Heart left ventricle (tissue), 16 donors: ENCODE measurements at regions not wholly inside any gene's neighbourhood (a gene's known extent, or its start where the extent isn't known, plus 50 kb on each side); places are given as distances from the start of the nearest gene placed in this dataset.

ENCODE experiments used
- ATAC-seq, 4 donors: fragments of 200-7000 bp; cut with Tn5 transposase; one replicate each; pipeline ENCODE4 v1.9.1; 2020 to 2022; ENCODE audit warnings: moderate library complexity in 4 of 4, mild to moderate bottlenecking in 3 of 4, moderate number of reproducible peaks in 1 of 4
- DNase-seq, 5 donors: peaks; one replicate each; pipeline ENCODE4 v3.0.0-alpha.2; 2020
- H3K27ac ChIP-seq, 12 donors: fragments of 200-600 bp; sonication (generic) in 4 of 12; one replicate each; pipeline versions ENCODE4 v1.5.0 to v1.8.0; 2016 to 2022; ENCODE audit warnings: mild to moderate bottlenecking in 2 of 12
- H3K27me3 ChIP-seq, 9 donors: fragments of 200-600 bp; sonication (generic) in 2 of 9; one replicate each; pipeline versions ENCODE4 v1.5.1 to v1.8.0; 2016 to 2022; ENCODE audit warnings: mild to moderate bottlenecking in 3 of 9
- H3K36me3 ChIP-seq, 9 donors: fragments of 200-600 bp; sonication (generic) in 2 of 9; one replicate each; pipeline versions ENCODE4 v1.5.0 to v1.8.0; 2018 to 2022; ENCODE audit warnings: mild to moderate bottlenecking in 2 of 9
- H3K4me1 ChIP-seq, 12 donors: fragments of 200-600 bp; sonication (generic) in 4 of 12; one replicate each; pipeline versions ENCODE4 v1.5.0 to v1.8.0; 2016 to 2022; ENCODE audit warnings: mild to moderate bottlenecking in 3 of 12
- H3K4me3 ChIP-seq, 12 donors: fragments of 200-600 bp; sonication (generic) in 4 of 12; one replicate each; pipeline versions ENCODE4 v1.5.0 to v1.8.0; 2017 to 2022; ENCODE audit warnings: mild to moderate bottlenecking in 9 of 12, moderate library complexity in 4 of 12
- H3K9me3 ChIP-seq, 12 donors: fragments of 200-600 bp; sonication (generic) in 4 of 12; one replicate each; pipeline versions ENCODE4 v1.5.0 to v1.8.0; 2016 to 2022; ENCODE audit warnings: mild to moderate bottlenecking in 1 of 12
- CTCF ChIP-seq, 12 donors: fragments of 200-600 bp; sonication (generic) in 4 of 12; IDR thresholded peaks; one replicate each; pipeline versions ENCODE4 v1.5.0 to v1.8.0; 2018 to 2022; ENCODE audit warnings: antibody characterized with exemption in 12 of 12, mild to moderate bottlenecking in 5 of 12
- POLR2A ChIP-seq, 2 donors: fragments of 450-650 bp; IDR thresholded peaks; one replicate each; pipeline ENCODE4 v1.6.1; 2017; ENCODE audit warnings: antibody characterized with exemption in 2 of 2, mild to moderate bottlenecking in 2 of 2, moderate library complexity in 2 of 2
- WGBS, 4 donors: extraction: QIAGEN DNeasy Blood & Tissue Kit in 2 of 4; methylation state at CpG; one replicate each; pipeline versions ENCODE4 v1.1.5 to v1.1.7; 2013 to 2018; 5-methylcytosine and 5-hydroxymethylcytosine counted together
- intact Hi-C, 10 donors: fragments of 100-400 bp; cut with DNase I; formaldehyde crosslinking; loops; one replicate each; pipeline versions ENCODE4 v1.11.1 to v1.14.2; 2022
- donor health status: ischemic (EF 13 %, LVEDD 7.1; RV severe dilation, severe dysfunction).
- donor health status: healthy with polysubstance abuse.
- donor health status: DM: no; HTN: yes; CAD: no.
- donor health status: DM: no; HTN: no; CAD: no.
- donor health status: ischemic (EF 25% LVEDD 6.9; RV normal size, moderate dysfunction).
- donor health status: ischemic (EF 25% LVEDD 5.7; RV mildly dilated, moderate dysfunction).
- donor health status: healthy.
- donor health status: DM: yes; HTN: yes; CAD: no.
- donor health status: ischemic (EF 35%, LVEDD 5.7; RV mildly dilated, moderate dysfunction).
- donor health status: nonischemic (EF 11% LVEDD 7.7; RV severe dilation, severe dysfunction).
- donor health status: DM: yes; HTN: yes; CAD: no.
- donor health status: PGD.
- donor health status: ischemic (EF 29% LVEDD 5.4; RV normal size, mild dysfunction).
- donor health status: nonischemic (EF 23%, LVEDD 6.1; RV moderate dilation, normal function).

- Histone ChIP-seq H3K27ac (no peak overlapping the region), H3K36me3 (no peaks in the 10 kb centered on the region), H3K4me1 (no peaks in the 10 kb centered on the region), H3K4me3 (no peak overlapping the region), H3K9me3 (no peaks in the 10 kb centered on the region), H3K27me3 (no peaks in the 10 kb centered on the region)
- no peak for DNase-seq
- 90 to 93% (median 91%) methylated on average over 5 of the region's 5 CpGs for WGBS, 4 donors
- no peak for TF ChIP-seq POLR2A (IDR thresholded peaks at IDR 0.05)
- TF ChIP-seq CTCF (IDR thresholded peaks at IDR 0.05), result no peak
- ATAC-seq, result no peak
- intact Hi-C loops, result no loop called here
These were observed 202.8 kb downstream of the CD83 start for GRCh38 chr6:14320332-14320731.

DNA sequence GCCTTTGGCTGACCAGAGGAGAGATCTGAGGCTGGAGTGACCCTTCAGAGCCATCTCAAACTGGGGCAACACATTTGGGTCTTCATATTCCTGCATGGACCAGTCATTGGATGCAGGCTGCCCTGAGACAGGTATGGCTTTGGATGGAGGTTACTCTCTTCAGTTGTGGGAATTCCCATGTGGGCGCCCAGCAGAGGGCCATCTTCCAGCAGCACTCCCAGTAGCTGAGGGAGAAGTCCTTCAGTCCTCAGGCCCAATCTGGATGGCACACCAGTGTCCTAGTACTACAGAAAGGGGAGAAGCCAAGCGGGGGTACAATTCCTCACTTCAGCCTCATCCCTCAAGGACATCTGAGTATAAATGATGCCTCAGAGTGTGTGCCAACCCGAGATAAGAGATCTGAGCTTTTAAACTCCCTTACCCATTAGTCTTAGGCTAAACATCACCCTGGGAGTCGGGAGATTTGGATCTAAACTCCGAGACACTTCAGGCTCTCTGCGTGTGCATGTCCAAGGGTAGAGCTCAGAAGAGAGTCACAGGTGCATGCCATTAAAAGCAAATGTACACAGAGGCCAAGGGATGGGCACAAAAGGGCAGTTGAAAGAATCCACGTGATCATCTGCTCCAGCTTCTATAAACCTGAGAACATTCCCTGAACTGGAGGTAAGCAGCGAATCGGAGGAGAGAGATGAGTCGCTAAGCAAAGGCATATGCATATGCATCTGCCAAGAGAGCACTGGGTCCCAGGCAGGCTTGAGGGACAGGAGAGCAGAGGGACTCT lies 204.6 kb downstream of the CD83 start:
- no peaks in the 10 kb centered on the region for H3K36me3 ChIP-seq
- TF ChIP-seq CTCF (IDR thresholded peaks at IDR 0.05) (peak in 5 of 12 donors; percentile 16 to 32 (median 23)), POLR2A (IDR thresholded peaks at IDR 0.05) (no peak)
- H3K27ac ChIP-seq, result no peak overlapping the region

DNA sequence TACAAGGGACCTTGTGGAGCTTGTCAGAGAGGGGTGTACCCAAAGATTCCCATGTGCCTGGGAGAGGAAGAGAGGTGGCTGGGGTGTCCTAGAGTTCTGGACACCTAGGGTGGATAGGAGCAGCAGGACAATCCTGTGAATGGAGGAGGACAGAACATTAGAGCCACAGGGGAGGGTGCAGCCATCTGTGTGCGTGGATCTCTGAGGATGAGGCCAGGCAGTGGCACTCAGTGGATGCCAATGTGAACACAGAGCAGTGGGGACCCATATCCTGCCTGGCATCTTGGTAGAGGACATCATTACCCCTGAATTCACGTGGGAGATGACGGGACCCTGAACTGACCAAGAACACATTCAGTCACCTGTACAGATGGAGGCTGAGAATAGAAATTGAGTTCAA lies 205.3 kb downstream of the CD83 start:
- intact Hi-C loops, result no loop called here
- no peak for ATAC-seq
- TF ChIP-seq POLR2A (IDR thresholded peaks at IDR 0.05), result no peak
- TF ChIP-seq CTCF (IDR thresholded peaks at IDR 0.05), result no peak

More for the DNA sequence above, 204.6 kb downstream of the CD83 start:
- intact Hi-C loops, result no loop called here
- Histone ChIP-seq H3K27me3 (no peaks in the 10 kb centered on the region), H3K4me3 (no peak overlapping the region), H3K9me3 (no peaks in the 10 kb centered on the region), H3K4me1 (no peaks in the 10 kb centered on the region)
- ATAC-seq (peak in 1 of 4 donors; percentile 41), DNase-seq (peak in 1 of 5 donors; percentile 20)
- 93 to 98% (median 95%) methylated on average over 10 of the region's 10 CpGs for WGBS, 4 donors

DNA sequence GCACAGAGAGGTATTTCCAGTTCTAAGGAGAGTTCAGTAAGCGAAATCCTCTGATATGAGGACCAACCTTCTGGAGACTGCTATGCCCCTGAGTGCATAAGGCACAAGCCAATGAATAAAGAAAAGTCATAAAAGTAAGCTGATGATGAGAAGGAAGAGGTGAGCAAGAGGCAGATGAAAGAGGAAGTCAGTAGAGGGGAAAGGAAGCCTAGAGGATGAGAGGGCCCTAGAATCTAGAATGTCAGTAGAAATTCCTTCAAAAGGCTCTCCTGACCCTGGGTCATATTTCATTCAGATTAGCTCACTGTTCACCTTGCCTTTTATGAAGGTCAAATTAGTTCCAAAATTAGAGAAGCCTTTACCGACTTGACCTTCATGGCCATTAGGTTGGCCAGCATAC lies 209.2 kb downstream of the CD83 start:
- no peak for DNase-seq
- intact Hi-C loops, result no loop called here
- no peak for ATAC-seq
- Histone ChIP-seq H3K4me3 (no peak overlapping the region), H3K4me1 (no peaks in the 10 kb centered on the region), H3K36me3 (no peaks in the 10 kb centered on the region), H3K27ac (no peak overlapping the region), H3K27me3 (no peaks in the 10 kb centered on the region), H3K9me3 (no peaks in the 10 kb centered on the region)
- TF ChIP-seq POLR2A (IDR thresholded peaks at IDR 0.05) (no peak), CTCF (IDR thresholded peaks at IDR 0.05) (no peak)
- WGBS, 4 donors, result 93 to 98% (median 94%) methylated on average over 2 of the region's 2 CpGs

More for the DNA sequence above, 205.3 kb downstream of the CD83 start:
- DNase-seq, result no peak
- Histone ChIP-seq H3K27ac (no peak overlapping the region), H3K4me1 (no peaks in the 10 kb centered on the region), H3K36me3 (no peaks in the 10 kb centered on the region), H3K4me3 (no peak overlapping the region), H3K27me3 (no peaks in the 10 kb centered on the region), H3K9me3 (no peaks in the 10 kb centered on the region)
- 89 to 95% (median 95%) methylated on average over 3 of the region's 3 CpGs for WGBS, 4 donors
